GM23338 (cell line): ENCODE measurements at regions not wholly inside any gene's neighbourhood (a gene's known extent, or its start where the extent isn't known, plus 50 kb on each side); places are given as distances from the start of the nearest gene placed in this dataset.

Source experiments
- CREB1 ChIP-seq: fragments of 250-450 bp; sonication (Bioruptor Pico); IDR thresholded peaks from 2 replicates; pipeline ENCODE4 v1.5.0; 2020; ENCODE audit warnings: low read depth, mild to moderate bottlenecking, moderate library complexity
- EZH2 ChIP-seq: fragments of 200-600 bp; sonication (generic); IDR thresholded peaks from one replicate; pipeline ENCODE4 v1.8.0; 2017; ENCODE audit warnings: antibody characterized with exemption, mild to moderate bottlenecking, low read depth; ENCODE audit not compliant: unreplicated experiment
- EZH2phosphoT487 ChIP-seq: fragments of 200-600 bp; sonication (generic); IDR thresholded peaks from one replicate; pipeline ENCODE4 v1.8.1; 2018; ENCODE audit warnings: antibody characterized with exemption; ENCODE audit not compliant: unreplicated experiment
- STAT1 ChIP-seq: IDR thresholded peaks from one replicate; pipeline ENCODE4 v1.6.1; 2016; ENCODE audit warnings: antibody characterized with exemption; ENCODE audit not compliant: unreplicated experiment
- TF ChIP-seq, protein P1 (sequence below), 2 experiments: fragments of 200-600 bp in 1 of 2; sonication (generic) in 1 of 2; conservative IDR thresholded peaks; 2 replicates each; pipeline versions ENCODE4 v1.5.1 to v1.6.1; 2016 to 2017; ENCODE audit warnings: antibody characterized with exemption in 2 of 2, low read depth in 2 of 2, mild to moderate bottlenecking in 2 of 2, moderate library complexity in 1 of 2

DNA sequence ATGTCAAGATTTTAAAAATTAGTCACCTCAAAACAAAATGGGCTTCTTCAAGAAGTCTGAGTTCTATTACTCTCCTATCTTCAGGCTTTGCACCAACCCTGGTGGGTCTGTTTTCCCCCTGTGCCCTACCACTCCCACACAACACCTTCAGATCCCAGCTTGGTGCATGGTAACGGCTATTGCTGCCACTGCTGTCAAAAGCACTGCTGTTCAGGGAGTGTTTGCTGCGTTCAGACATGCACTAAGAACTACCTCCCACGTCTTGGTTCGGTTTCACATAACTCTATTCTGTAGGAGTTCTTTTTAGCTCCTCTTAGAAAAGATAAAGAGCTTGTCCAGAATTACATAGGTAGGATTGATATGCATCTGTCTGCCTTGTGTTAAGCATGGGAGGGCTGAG is 799.2 kb downstream of the NR2F2 start:
- TF ChIP-seq, protein P1, sequence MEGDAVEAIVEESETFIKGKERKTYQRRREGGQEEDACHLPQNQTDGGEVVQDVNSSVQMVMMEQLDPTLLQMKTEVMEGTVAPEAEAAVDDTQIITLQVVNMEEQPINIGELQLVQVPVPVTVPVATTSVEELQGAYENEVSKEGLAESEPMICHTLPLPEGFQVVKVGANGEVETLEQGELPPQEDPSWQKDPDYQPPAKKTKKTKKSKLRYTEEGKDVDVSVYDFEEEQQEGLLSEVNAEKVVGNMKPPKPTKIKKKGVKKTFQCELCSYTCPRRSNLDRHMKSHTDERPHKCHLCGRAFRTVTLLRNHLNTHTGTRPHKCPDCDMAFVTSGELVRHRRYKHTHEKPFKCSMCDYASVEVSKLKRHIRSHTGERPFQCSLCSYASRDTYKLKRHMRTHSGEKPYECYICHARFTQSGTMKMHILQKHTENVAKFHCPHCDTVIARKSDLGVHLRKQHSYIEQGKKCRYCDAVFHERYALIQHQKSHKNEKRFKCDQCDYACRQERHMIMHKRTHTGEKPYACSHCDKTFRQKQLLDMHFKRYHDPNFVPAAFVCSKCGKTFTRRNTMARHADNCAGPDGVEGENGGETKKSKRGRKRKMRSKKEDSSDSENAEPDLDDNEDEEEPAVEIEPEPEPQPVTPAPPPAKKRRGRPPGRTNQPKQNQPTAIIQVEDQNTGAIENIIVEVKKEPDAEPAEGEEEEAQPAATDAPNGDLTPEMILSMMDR (conservative IDR thresholded peaks at IDR 0.05; ENCODE audit: low read depth in 2 of 2) = no peak
- TF ChIP-seq EZH2phosphoT487 = no peak
- TF ChIP-seq CREB1 (CRISPR knock-in tag) = no peak
- no peak for TF ChIP-seq STAT1
- no peak for TF ChIP-seq EZH2
